ENCODE measurements at regions not wholly inside any gene's neighbourhood (a gene's known extent, or its start where the extent isn't known, plus 50 kb on each side); places are given as distances from the start of the nearest gene placed in this dataset.

GRCh38 chr5:10862085-10862484 is 101.1 kb upstream of the DAP start:
- TF ChIP-seq CTCF (conservative IDR thresholded peaks at IDR 0.05): no peak
- TF ChIP-seq ZFX (IDR thresholded peaks at IDR 0.05): no peak
